Adrenal gland (tissue), 9 donors: ENCODE measurements at regions not wholly inside any gene's neighbourhood (a gene's known extent, or its start where the extent isn't known, plus 50 kb on each side); places are given as distances from the start of the nearest gene placed in this dataset.

Experiments used
- DNase-seq, 7 donors: peaks; one replicate each; pipeline ENCODE4 v3.0.0-alpha.2; 2019 to 2020
- H3K27ac ChIP-seq, 5 donors: fragments of 200-600 bp; sonication (generic) in 4 of 5; 1 replicate in 3 of 5; 2 replicates in 2 of 5; pipeline versions ENCODE4 v1.5.1 to v1.8.0; 2016 to 2020; ENCODE audit warnings: mild to moderate bottlenecking in 1 of 5
- H3K27me3 ChIP-seq: fragments of 200-600 bp; 2 replicates; pipeline ENCODE4 v1.8.0; 2021
- H3K36me3 ChIP-seq, 2 donors: fragments of 200-600 bp; replicated peaks in 1 of 2; 1 replicate in 1 of 2; 2 replicates in 1 of 2; pipeline versions ENCODE4 v1.5.1 to v1.8.0; 2018 to 2022
- H3K4me1 ChIP-seq, 2 donors: fragments of 200-600 bp; replicated peaks in 1 of 2; 1 replicate in 1 of 2; 2 replicates in 1 of 2; pipeline versions ENCODE4 v1.5.1 to v1.8.0; 2018 to 2021
- H3K4me3 ChIP-seq, 4 donors: fragments of 200-600 bp; sonication (generic) in 3 of 4; one replicate each; pipeline ENCODE4 v1.5.1; 2016 to 2018
- H3K9me3 ChIP-seq, 3 donors: fragments of 200-600 bp; sonication (generic) in 1 of 3; replicated peaks in 1 of 3; 1 replicate in 2 of 3; 2 replicates in 1 of 3; pipeline versions ENCODE4 v1.5.1 to v1.8.0; 2016 to 2021
- POLR2A ChIP-seq, 2 donors: fragments of 450-650 bp; IDR thresholded peaks; one replicate each; pipeline ENCODE4 v1.6.1; 2017; ENCODE audit warnings: antibody characterized with exemption in 2 of 2, mild to moderate bottlenecking in 2 of 2, moderate library complexity in 1 of 2
- WGBS, 4 donors: extraction: QIAGEN DNeasy Blood & Tissue Kit in 2 of 4; methylation state at CpG; one replicate each; pipeline versions ENCODE4 v1.1.5 to v1.1.7; 2013 to 2017; 5-methylcytosine and 5-hydroxymethylcytosine counted together
- intact Hi-C, 2 donors: fragments of 100-400 bp; cut with DNase I; formaldehyde crosslinking; loops; one replicate each; pipeline versions ENCODE4 v1.14.1 to v1.15.0; 2022 to 2023
- TF ChIP-seq, protein P1 (sequence below), 6 experiments: fragments of 450-650 bp in 4 of 6; fragments of 200-600 bp in 2 of 6; sonication (generic) in 1 of 6; IDR thresholded peaks; 1 replicate in 5 of 6; 2 replicates in 1 of 6; pipeline versions ENCODE4 v1.5.1 to v1.8.0; 2016 to 2021; ENCODE audit warnings: antibody characterized with exemption in 6 of 6, mild to moderate bottlenecking in 2 of 6, moderate library complexity in 1 of 6
- donor health status: healthy with polysubstance abuse.
- donor health status: Bipolar disorder and iron deficiency.
- donor health status: DM: yes; HTN: yes; CAD: no.
- donor health status: DM: no; HTN: no; CAD: no.
- donor health status: DM: no; HTN: no; CAD: no.

DNA sequence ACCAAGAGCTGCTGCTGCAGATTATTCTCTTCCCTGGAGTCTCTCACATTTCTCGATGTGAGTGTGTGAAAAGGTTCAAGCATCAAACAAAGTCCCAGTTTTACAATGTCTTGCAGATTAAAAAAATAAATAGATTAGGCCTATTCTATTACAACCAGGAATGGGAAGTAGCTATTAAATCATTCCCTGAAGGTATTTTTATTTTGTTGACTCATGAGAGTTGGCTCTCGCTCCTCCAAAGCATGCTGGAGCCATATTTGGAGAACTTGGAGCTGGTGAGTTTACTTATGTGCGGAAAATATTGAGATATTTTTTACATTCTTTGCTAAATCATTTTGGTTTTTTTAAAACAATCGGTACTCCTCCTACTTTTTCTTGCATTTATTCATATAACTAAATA is 572.3 kb downstream of the ETNK1 start:
- Histone ChIP-seq H3K36me3 (no peaks in the 10 kb centered on the region), H3K27ac (no peak overlapping the region), H3K27me3 (no peaks in the 10 kb centered on the region), H3K9me3 (no peaks in the 10 kb centered on the region), H3K4me3 (no peak overlapping the region), H3K4me1 (no peaks in the 10 kb centered on the region)
- TF ChIP-seq POLR2A (IDR thresholded peaks at IDR 0.05), result no peak
- TF ChIP-seq, protein P1, sequence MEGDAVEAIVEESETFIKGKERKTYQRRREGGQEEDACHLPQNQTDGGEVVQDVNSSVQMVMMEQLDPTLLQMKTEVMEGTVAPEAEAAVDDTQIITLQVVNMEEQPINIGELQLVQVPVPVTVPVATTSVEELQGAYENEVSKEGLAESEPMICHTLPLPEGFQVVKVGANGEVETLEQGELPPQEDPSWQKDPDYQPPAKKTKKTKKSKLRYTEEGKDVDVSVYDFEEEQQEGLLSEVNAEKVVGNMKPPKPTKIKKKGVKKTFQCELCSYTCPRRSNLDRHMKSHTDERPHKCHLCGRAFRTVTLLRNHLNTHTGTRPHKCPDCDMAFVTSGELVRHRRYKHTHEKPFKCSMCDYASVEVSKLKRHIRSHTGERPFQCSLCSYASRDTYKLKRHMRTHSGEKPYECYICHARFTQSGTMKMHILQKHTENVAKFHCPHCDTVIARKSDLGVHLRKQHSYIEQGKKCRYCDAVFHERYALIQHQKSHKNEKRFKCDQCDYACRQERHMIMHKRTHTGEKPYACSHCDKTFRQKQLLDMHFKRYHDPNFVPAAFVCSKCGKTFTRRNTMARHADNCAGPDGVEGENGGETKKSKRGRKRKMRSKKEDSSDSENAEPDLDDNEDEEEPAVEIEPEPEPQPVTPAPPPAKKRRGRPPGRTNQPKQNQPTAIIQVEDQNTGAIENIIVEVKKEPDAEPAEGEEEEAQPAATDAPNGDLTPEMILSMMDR (IDR thresholded peaks at IDR 0.05), result no peak
- 64 to 76% (median 72%) methylated on average over 4 of the region's 4 CpGs for WGBS, 4 donors
- no peak for DNase-seq
- intact Hi-C loops, result no loop called here

DNA sequence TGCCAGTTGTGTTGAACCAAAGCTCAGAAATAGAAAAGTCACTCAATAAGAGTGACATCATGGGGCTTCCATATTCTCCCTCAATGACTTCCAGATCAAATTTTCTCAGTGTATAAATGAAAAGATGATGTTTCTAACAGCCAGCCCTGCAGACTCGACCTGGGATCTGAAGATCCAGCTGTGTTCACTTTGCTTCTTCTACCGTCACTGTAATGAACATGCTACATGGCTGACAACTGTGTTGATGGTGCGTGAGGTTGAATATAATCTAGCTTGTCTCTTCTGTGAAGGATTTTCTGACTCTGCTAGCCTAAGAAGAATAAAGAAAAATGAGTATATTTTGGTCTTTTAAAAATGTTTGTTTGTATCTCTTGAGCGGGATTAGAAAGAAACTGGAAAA is 577.8 kb downstream of the ETNK1 start:
- H3K36me3 ChIP-seq, result no peaks in the 10 kb centered on the region
- H3K4me1 ChIP-seq, result no peaks in the 10 kb centered on the region
- H3K27me3 ChIP-seq, result no peaks in the 10 kb centered on the region
- no peak overlapping the region for H3K27ac ChIP-seq
- WGBS, 4 donors, result 63 to 74% (median 65%) methylated on average over 4 of the region's 4 CpGs
- H3K9me3 ChIP-seq, result no peaks in the 10 kb centered on the region
- no peak overlapping the region for H3K4me3 ChIP-seq
- TF ChIP-seq POLR2A (IDR thresholded peaks at IDR 0.05), result no peak
- TF ChIP-seq, protein P1 (IDR thresholded peaks at IDR 0.05), result no peak
- intact Hi-C loops, result no loop called here
- no peak for DNase-seq

DNA sequence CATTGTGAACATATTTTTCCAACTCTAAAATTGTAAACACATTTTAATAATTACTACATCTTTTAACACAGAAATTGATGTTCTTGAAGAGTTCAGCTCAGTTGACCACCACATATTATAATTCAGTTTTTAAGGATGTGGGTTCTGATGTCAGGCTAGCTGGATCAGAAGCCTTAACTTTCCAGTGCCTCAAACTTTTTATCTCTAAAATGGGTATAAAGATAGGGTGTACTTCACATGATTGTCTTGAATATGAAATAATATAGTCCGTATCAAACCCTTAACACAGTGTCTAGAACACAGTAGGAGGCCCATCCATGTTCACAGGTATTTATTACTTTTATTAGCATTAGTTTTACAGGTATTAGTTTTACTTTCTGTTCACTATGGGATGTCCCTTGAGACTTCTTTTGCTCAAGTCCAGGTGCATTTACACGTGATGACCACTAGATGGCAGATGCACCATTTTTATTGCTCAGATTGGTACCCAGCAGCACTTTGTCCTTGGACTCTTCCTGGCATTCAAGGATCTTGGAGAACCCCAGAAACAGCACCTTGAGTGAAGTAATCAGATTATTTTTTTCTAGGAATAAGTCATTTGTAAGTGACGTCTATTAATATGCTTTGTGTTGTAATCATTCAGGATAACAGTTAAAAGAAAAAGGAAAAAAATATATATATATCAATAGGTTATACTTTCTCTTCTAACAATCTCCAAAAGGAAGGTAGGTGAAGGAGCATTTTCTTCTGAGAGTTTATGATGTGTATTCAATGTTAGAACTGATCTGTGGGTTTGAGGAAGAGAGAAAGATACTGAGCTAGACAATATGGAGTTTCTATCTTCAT is 580.2 kb downstream of the ETNK1 start:
- H3K4me3 ChIP-seq, result no peak overlapping the region
- H3K27ac ChIP-seq, result no peak overlapping the region
- TF ChIP-seq, protein P1 (IDR thresholded peaks at IDR 0.05), result peak; percentile 57 to 93 (median 77)
- TF ChIP-seq POLR2A (IDR thresholded peaks at IDR 0.05), result no peak
- H3K4me1 ChIP-seq, result no peaks in the 10 kb centered on the region
- WGBS, 4 donors, result 11 to 15% (median 12%) methylated on average over 3 of the region's 3 CpGs
- no peaks in the 10 kb centered on the region for H3K36me3 ChIP-seq
- H3K27me3 ChIP-seq, result no peaks in the 10 kb centered on the region
- DNase-seq, result peak in 3 of 7 donors; percentile 11 to 53 (median 11)
- intact Hi-C loops, result no loop called here
- H3K9me3 ChIP-seq, result no peaks in the 10 kb centered on the region

DNA sequence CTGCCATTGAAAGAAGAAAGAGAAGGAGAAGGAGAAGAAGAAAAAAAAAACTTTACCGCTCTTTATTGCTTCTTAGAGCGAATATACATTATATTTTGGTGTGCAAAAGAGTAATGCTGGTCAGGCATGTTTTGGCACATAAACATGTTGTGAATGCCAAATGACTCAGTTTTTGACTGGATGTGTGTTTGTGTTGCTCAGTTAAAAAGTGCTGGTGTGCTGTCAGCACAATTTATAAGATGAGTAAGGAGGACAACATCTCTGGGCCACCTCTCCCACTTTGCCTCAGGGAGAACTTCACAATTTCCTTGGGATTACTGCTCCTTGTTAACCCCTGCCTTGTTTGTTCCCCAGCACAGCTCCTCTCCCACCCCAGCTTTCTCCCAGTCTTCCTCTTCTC is 584.8 kb downstream of the ETNK1 start:
- WGBS, 4 donors, result 39 to 96% (median 89%) methylated on average over 2 of the region's 2 CpGs
- DNase-seq, result no peak
- Histone ChIP-seq H3K36me3 (no peaks in the 10 kb centered on the region), H3K27me3 (no peaks in the 10 kb centered on the region), H3K9me3 (no peaks in the 10 kb centered on the region), H3K27ac (no peak overlapping the region), H3K4me1 (no peaks in the 10 kb centered on the region), H3K4me3 (no peak overlapping the region)
- TF ChIP-seq POLR2A (IDR thresholded peaks at IDR 0.05), result no peak
- TF ChIP-seq, protein P1 (IDR thresholded peaks at IDR 0.05), result no peak
- intact Hi-C loops, result no loop called here
